ENCODE measurements at regions not wholly inside any gene's neighbourhood (a gene's known extent, or its start where the extent isn't known, plus 50 kb on each side); places are given as distances from the start of the nearest gene placed in this dataset.

GRCh38 chr3:117616227-117616626 is 906.6 kb downstream of the TUSC7 start:
- no peaks in the 10 kb centered on the region for H3K27me3 ChIP-seq (ENCODE audit: insufficient read depth, low read length, poor library complexity)
- H3K4me2 ChIP-seq (ENCODE audit: insufficient read depth, low read length) = no peak overlapping the region
- no peak for TF ChIP-seq CTCF (IDR thresholded peaks at IDR 0.05; ENCODE audit: borderline replicate concordance, extremely low read depth, low read length, poor library complexity, severe bottlenecking)
- no peak for TF ChIP-seq EZH2 (IDR thresholded peaks at IDR 0.05; ENCODE audit: borderline replicate concordance, low read depth, low read length, severe bottlenecking)
- H3K4me1 ChIP-seq (ENCODE audit: insufficient read depth, low read length) = no peaks in the 10 kb centered on the region
- no peaks in the 10 kb centered on the region for H3K9me3 ChIP-seq (ENCODE audit: insufficient read depth, low read length, severe bottlenecking)
- no peak for DNase-seq
- no peak overlapping the region for H3K9ac ChIP-seq (ENCODE audit: low read depth, low read length)
- no peak overlapping the region for H3K27ac ChIP-seq (ENCODE audit: low read length)
- no peak overlapping the region for H2AFZ ChIP-seq (ENCODE audit: low read depth, low read length)
- no peak for ATAC-seq (ENCODE audit: insufficient read depth, low read depth)
- no peaks in the 10 kb centered on the region for H3K36me3 ChIP-seq (ENCODE audit: insufficient read depth, low read length)
- H3K79me2 ChIP-seq (ENCODE audit: insufficient read depth, low read length) = no peaks in the 10 kb centered on the region
- no peak overlapping the region for H3K4me3 ChIP-seq (ENCODE audit: low read depth in 1 of 2, low read length in 2 of 2)
- H4K20me1 ChIP-seq (ENCODE audit: insufficient read depth, low read length) = no peaks in the 10 kb centered on the region

GRCh38 chr3:117617906-117618305 is 908.3 kb downstream of the TUSC7 start:
- Histone ChIP-seq H2AFZ (ENCODE audit: low read depth, low read length) (no peak overlapping the region), H3K4me3 (ENCODE audit: low read depth in 1 of 2, low read length in 2 of 2) (no peak overlapping the region), H4K20me1 (ENCODE audit: insufficient read depth, low read length) (no peaks in the 10 kb centered on the region), H3K79me2 (ENCODE audit: insufficient read depth, low read length) (no peaks in the 10 kb centered on the region), H3K27me3 (ENCODE audit: insufficient read depth, low read length, poor library complexity) (no peaks in the 10 kb centered on the region), H3K36me3 (ENCODE audit: insufficient read depth, low read length) (no peaks in the 10 kb centered on the region), H3K9me3 (ENCODE audit: insufficient read depth, low read length, severe bottlenecking) (no peaks in the 10 kb centered on the region), H3K4me1 (ENCODE audit: insufficient read depth, low read length) (no peaks in the 10 kb centered on the region), H3K9ac (ENCODE audit: low read depth, low read length) (no peak overlapping the region), H3K27ac (ENCODE audit: low read length) (no peak overlapping the region), H3K4me2 (ENCODE audit: insufficient read depth, low read length) (no peak overlapping the region)
- DNase-seq (no peak), ATAC-seq (ENCODE audit: insufficient read depth, low read depth) (no peak)
- no peak for TF ChIP-seq CTCF (IDR thresholded peaks at IDR 0.05; ENCODE audit: borderline replicate concordance, extremely low read depth, low read length, poor library complexity, severe bottlenecking)
- no peak for TF ChIP-seq EZH2 (IDR thresholded peaks at IDR 0.05; ENCODE audit: borderline replicate concordance, low read depth, low read length, severe bottlenecking)

GRCh38 chr3:117618462-117618861 is 908.9 kb downstream of the TUSC7 start:
- Histone ChIP-seq H2AFZ (ENCODE audit: low read depth, low read length) (no peak overlapping the region), H4K20me1 (ENCODE audit: insufficient read depth, low read length) (no peaks in the 10 kb centered on the region), H3K4me1 (ENCODE audit: insufficient read depth, low read length) (no peaks in the 10 kb centered on the region), H3K36me3 (ENCODE audit: insufficient read depth, low read length) (no peaks in the 10 kb centered on the region), H3K27me3 (ENCODE audit: insufficient read depth, low read length, poor library complexity) (no peaks in the 10 kb centered on the region), H3K9me3 (ENCODE audit: insufficient read depth, low read length, severe bottlenecking) (no peaks in the 10 kb centered on the region), H3K9ac (ENCODE audit: low read depth, low read length) (no peak overlapping the region), H3K27ac (ENCODE audit: low read length) (no peak overlapping the region), H3K4me2 (ENCODE audit: insufficient read depth, low read length) (no peak overlapping the region), H3K4me3 (ENCODE audit: low read depth in 1 of 2, low read length in 2 of 2) (no peak overlapping the region), H3K79me2 (ENCODE audit: insufficient read depth, low read length) (no peaks in the 10 kb centered on the region)
- TF ChIP-seq EZH2 (IDR thresholded peaks at IDR 0.05; ENCODE audit: borderline replicate concordance, low read depth, low read length, severe bottlenecking) = no peak
- no peak for TF ChIP-seq CTCF (IDR thresholded peaks at IDR 0.05; ENCODE audit: borderline replicate concordance, extremely low read depth, low read length, poor library complexity, severe bottlenecking)
- DNase-seq (no peak), ATAC-seq (ENCODE audit: insufficient read depth, low read depth) (no peak)

GRCh38 chr3:117619805-117620204 is 910.2 kb downstream of the TUSC7 start:
- no peaks in the 10 kb centered on the region for H3K27me3 ChIP-seq (ENCODE audit: insufficient read depth, low read length, poor library complexity)
- no peak overlapping the region for H3K9ac ChIP-seq (ENCODE audit: low read depth, low read length)
- no peaks in the 10 kb centered on the region for H4K20me1 ChIP-seq (ENCODE audit: insufficient read depth, low read length)
- no peak for DNase-seq
- ATAC-seq (ENCODE audit: insufficient read depth, low read depth) = no peak
- H3K4me1 ChIP-seq (ENCODE audit: insufficient read depth, low read length) = no peaks in the 10 kb centered on the region
- no peak for TF ChIP-seq EZH2 (IDR thresholded peaks at IDR 0.05; ENCODE audit: borderline replicate concordance, low read depth, low read length, severe bottlenecking)
- TF ChIP-seq CTCF (IDR thresholded peaks at IDR 0.05; ENCODE audit: borderline replicate concordance, extremely low read depth, low read length, poor library complexity, severe bottlenecking) = no peak
- no peak overlapping the region for H2AFZ ChIP-seq (ENCODE audit: low read depth, low read length)
- no peak overlapping the region for H3K27ac ChIP-seq (ENCODE audit: low read length)
- no peak overlapping the region for H3K4me3 ChIP-seq (ENCODE audit: low read depth in 1 of 2, low read length in 2 of 2)
- no peaks in the 10 kb centered on the region for H3K79me2 ChIP-seq (ENCODE audit: insufficient read depth, low read length)
- no peaks in the 10 kb centered on the region for H3K36me3 ChIP-seq (ENCODE audit: insufficient read depth, low read length)
- H3K9me3 ChIP-seq (ENCODE audit: insufficient read depth, low read length, severe bottlenecking) = no peaks in the 10 kb centered on the region
- no peak overlapping the region for H3K4me2 ChIP-seq (ENCODE audit: insufficient read depth, low read length)
